C4-2B (cell line): ENCODE measurements at regions not wholly inside any gene's neighbourhood (a gene's known extent, or its start where the extent isn't known, plus 50 kb on each side); places are given as distances from the start of the nearest gene placed in this dataset.

Experiments
- H3K27ac ChIP-seq: fragments of 450-650 bp; 2 replicates; pipeline ENCODE4 v1.5.1; 2017
- ZFX ChIP-seq: fragments of 450-650 bp; IDR thresholded peaks from 2 replicates; pipeline ENCODE4 v1.6.1; 2017
- TF ChIP-seq, protein P1 (sequence below): fragments of 450-650 bp; conservative IDR thresholded peaks from 2 replicates; pipeline ENCODE4 v1.5.1; 2017; ENCODE audit warnings: mild to moderate bottlenecking

DNA sequence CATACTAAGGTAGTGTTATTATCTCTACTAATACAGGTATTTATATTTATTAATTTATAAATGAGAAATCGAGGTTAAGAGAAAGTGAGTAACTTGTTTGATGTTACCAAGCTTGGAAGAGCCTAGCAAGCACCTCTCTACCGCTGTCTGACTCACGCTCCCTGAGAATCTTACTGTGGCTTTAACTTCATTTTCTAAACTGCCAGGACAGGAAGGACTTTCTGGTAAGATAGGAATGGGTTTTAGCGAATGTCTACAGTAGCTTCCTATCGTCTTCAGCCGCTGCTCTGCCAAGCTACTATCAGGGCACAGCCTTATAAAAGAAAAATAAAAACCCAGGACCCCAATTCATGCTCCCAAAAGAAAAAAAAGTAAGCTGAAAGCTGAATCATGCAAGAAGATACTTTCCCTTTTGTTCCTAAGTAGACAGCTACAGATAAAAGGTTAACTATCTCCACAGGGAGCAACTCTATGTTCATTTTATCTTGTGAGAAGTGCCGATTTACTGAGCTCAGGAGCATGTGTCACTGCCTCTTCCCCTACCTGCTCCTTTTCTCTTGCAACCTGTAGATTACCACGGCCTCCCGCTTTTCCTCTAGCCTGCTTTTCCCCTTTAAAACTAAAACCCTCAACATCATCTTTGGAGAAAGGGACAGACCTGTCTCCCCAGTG, 60.2 kb downstream of the THNSL1 start:
- H3K27ac ChIP-seq, result no peak overlapping the region
- TF ChIP-seq ZFX, result no peak
- TF ChIP-seq, protein P1, sequence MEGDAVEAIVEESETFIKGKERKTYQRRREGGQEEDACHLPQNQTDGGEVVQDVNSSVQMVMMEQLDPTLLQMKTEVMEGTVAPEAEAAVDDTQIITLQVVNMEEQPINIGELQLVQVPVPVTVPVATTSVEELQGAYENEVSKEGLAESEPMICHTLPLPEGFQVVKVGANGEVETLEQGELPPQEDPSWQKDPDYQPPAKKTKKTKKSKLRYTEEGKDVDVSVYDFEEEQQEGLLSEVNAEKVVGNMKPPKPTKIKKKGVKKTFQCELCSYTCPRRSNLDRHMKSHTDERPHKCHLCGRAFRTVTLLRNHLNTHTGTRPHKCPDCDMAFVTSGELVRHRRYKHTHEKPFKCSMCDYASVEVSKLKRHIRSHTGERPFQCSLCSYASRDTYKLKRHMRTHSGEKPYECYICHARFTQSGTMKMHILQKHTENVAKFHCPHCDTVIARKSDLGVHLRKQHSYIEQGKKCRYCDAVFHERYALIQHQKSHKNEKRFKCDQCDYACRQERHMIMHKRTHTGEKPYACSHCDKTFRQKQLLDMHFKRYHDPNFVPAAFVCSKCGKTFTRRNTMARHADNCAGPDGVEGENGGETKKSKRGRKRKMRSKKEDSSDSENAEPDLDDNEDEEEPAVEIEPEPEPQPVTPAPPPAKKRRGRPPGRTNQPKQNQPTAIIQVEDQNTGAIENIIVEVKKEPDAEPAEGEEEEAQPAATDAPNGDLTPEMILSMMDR, result no peak

- TF ChIP-seq ZFX, result no peak
- TF ChIP-seq, protein P1, result no peak
- H3K27ac ChIP-seq, result no peak overlapping the region
These were observed 62.4 kb downstream of the THNSL1 start for GRCh38 chr10:25078658-25079431.

- no peak for TF ChIP-seq ZFX
- TF ChIP-seq, protein P1, result peak; percentile 98
- no peak overlapping the region for H3K27ac ChIP-seq
These were observed 64.6 kb downstream of the THNSL1 start for GRCh38 chr10:25080880-25081581.

GRCh38 chr10:25082276-25083204, 66.1 kb downstream of the THNSL1 start:
- no peak for TF ChIP-seq ZFX
- TF ChIP-seq, protein P1, result no peak
- no peak overlapping the region for H3K27ac ChIP-seq

DNA sequence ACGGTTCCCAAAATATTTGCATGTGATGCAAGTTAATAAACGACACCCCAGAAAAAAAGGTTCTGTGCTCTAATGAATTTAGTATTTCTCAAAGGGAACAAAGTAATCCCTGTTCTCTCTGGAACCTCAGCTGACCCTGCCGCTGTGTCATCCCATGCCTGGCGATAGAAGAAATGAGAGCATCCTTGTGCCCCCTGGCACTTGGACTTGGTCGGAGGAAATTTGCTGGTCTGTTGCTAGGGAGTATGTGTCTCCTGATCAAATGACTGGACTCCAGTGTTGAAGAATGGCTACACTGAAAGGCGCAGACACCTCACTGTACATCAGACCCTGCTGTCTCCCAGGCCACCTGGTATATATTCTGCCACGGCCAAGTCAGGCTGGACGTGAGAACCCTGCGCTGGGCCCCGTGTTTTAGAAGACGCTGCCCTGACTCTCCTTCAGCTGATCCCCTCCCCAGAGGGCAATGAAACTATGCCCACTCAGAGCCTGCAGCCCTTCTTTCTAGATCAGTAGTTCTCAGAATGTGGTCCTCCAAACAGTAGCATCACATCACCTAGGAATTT, 67.2 kb downstream of the THNSL1 start:
- TF ChIP-seq, protein P1, result no peak
- no peak for TF ChIP-seq ZFX
- H3K27ac ChIP-seq, result no peak overlapping the region

GRCh38 chr10:25084447-25084846, 68.0 kb downstream of the THNSL1 start:
- TF ChIP-seq ZFX, result no peak
- TF ChIP-seq, protein P1, result no peak
- no peak overlapping the region for H3K27ac ChIP-seq
